ENCODE measurements at regions not wholly inside any gene's neighbourhood (a gene's known extent, or its start where the extent isn't known, plus 50 kb on each side); places are given as distances from the start of the nearest gene placed in this dataset.

GRCh38 chr4:20430259-20430941 is 178.7 kb downstream of the SLIT2 start:
- ChIA-PET POLR2A (interaction anchor here (1.1 kb wide), 1 partner anchor 9 kb away, joined by 3 read pairs; no protein-coding TSS in a partner anchor), CTCF (ENCODE audit: unreplicated experiment) (no interaction called here)
- no peak overlapping the region for H3K27ac ChIP-seq (ENCODE audit: low read depth, low read length, poor library complexity, severe bottlenecking)
- H3K36me3 ChIP-seq (ENCODE audit: insufficient read depth, low read length) = no peaks in the 10 kb centered on the region
- TF ChIP-seq EZH2phosphoT487 (IDR thresholded peaks at IDR 0.05; ENCODE audit: borderline replicate concordance, low read depth, low read length) = no peak
- TF ChIP-seq CTCF (conservative IDR thresholded peaks at IDR 0.05; ENCODE audit: low read length) = no peak
- no peaks in the 10 kb centered on the region for H3K79me2 ChIP-seq (ENCODE audit: insufficient read depth, low read depth, low read length)
- no peaks in the 10 kb centered on the region for H3K4me1 ChIP-seq (ENCODE audit: insufficient read depth, low read length, poor library complexity, severe bottlenecking)
- H3K9me3 ChIP-seq (ENCODE audit: low read length) = no peaks in the 10 kb centered on the region
- H3K9me2 ChIP-seq (ENCODE audit: insufficient read depth, low read length) = no peaks in the 10 kb centered on the region
- intact Hi-C loops (cut with micrococcal nuclease; ENCODE audit: unreplicated experiment) = no loop called here
- no peak for DNase-seq (ENCODE audit: low spot score)
- no TSS peak for BruUV-seq (replicated peaks)
- no peaks in the 10 kb centered on the region for H4K20me1 ChIP-seq (ENCODE audit: insufficient read depth, low read length)
- H2AFZ ChIP-seq (ENCODE audit: low read length) = no peak overlapping the region
- no peak overlapping the region for H3K4me3 ChIP-seq (ENCODE audit: low read depth, low read length, poor library complexity, severe bottlenecking)
- H3K4me2 ChIP-seq (ENCODE audit: low read length) = no peak overlapping the region

- TF ChIP-seq EZH2phosphoT487 (IDR thresholded peaks at IDR 0.05; ENCODE audit: borderline replicate concordance, low read depth, low read length) = no peak
- no peak for TF ChIP-seq CTCF (conservative IDR thresholded peaks at IDR 0.05; ENCODE audit: low read length)
- Histone ChIP-seq H3K4me1 (ENCODE audit: insufficient read depth, low read length, poor library complexity, severe bottlenecking) (no peaks in the 10 kb centered on the region), H3K9me3 (ENCODE audit: low read length) (no peaks in the 10 kb centered on the region), H3K36me3 (ENCODE audit: insufficient read depth, low read length) (no peaks in the 10 kb centered on the region), H4K20me1 (ENCODE audit: insufficient read depth, low read length) (no peaks in the 10 kb centered on the region), H2AFZ (ENCODE audit: low read length) (no peak overlapping the region), H3K4me3 (ENCODE audit: low read depth, low read length, poor library complexity, severe bottlenecking) (no peak overlapping the region), H3K4me2 (ENCODE audit: low read length) (no peak overlapping the region), H3K9me2 (ENCODE audit: insufficient read depth, low read length) (no peaks in the 10 kb centered on the region), H3K79me2 (ENCODE audit: insufficient read depth, low read depth, low read length) (no peaks in the 10 kb centered on the region), H3K27ac (ENCODE audit: low read depth, low read length, poor library complexity, severe bottlenecking) (no peak overlapping the region)
- no peak for DNase-seq (ENCODE audit: low spot score)
- CTCF ChIA-PET (ENCODE audit: unreplicated experiment) = no interaction called here
- POLR2A ChIA-PET = no interaction called here
- intact Hi-C loops (cut with micrococcal nuclease; ENCODE audit: unreplicated experiment) = no loop called here
- no TSS peak for BruUV-seq (replicated peaks)
These were observed 179.8 kb downstream of the SLIT2 start for GRCh38 chr4:20431543-20431951.

GRCh38 chr4:20432088-20432487 is 180.4 kb downstream of the SLIT2 start:
- Histone ChIP-seq H3K4me1 (ENCODE audit: insufficient read depth, low read length, poor library complexity, severe bottlenecking) (no peaks in the 10 kb centered on the region), H3K4me2 (ENCODE audit: low read length) (no peak overlapping the region), H3K27ac (ENCODE audit: low read depth, low read length, poor library complexity, severe bottlenecking) (no peak overlapping the region), H2AFZ (ENCODE audit: low read length) (no peak overlapping the region), H3K4me3 (ENCODE audit: low read depth, low read length, poor library complexity, severe bottlenecking) (no peak overlapping the region), H3K79me2 (ENCODE audit: insufficient read depth, low read depth, low read length) (no peaks in the 10 kb centered on the region), H3K36me3 (ENCODE audit: insufficient read depth, low read length) (no peaks in the 10 kb centered on the region), H4K20me1 (ENCODE audit: insufficient read depth, low read length) (no peaks in the 10 kb centered on the region), H3K9me2 (ENCODE audit: insufficient read depth, low read length) (no peaks in the 10 kb centered on the region), H3K9me3 (ENCODE audit: low read length) (no peaks in the 10 kb centered on the region)
- no TSS peak for BruUV-seq (replicated peaks)
- CTCF ChIA-PET (ENCODE audit: unreplicated experiment) = no interaction called here
- DNase-seq (ENCODE audit: low spot score) = no peak
- intact Hi-C loops (cut with micrococcal nuclease; ENCODE audit: unreplicated experiment) = no loop called here
- TF ChIP-seq CTCF (conservative IDR thresholded peaks at IDR 0.05; ENCODE audit: low read length) (no peak), EZH2phosphoT487 (IDR thresholded peaks at IDR 0.05; ENCODE audit: borderline replicate concordance, low read depth, low read length) (no peak)
- POLR2A ChIA-PET = no interaction called here

Data from OCI-LY7 (cell line).